ENCODE measurements at regions not wholly inside any gene's neighbourhood (a gene's known extent, or its start where the extent isn't known, plus 50 kb on each side); places are given as distances from the start of the nearest gene placed in this dataset.
"Not testable (repeated sequence)": the region's sequence is repeated elsewhere in the genome, so short reads cannot be mapped to it uniquely, and the experiment has no call there.

DNA sequence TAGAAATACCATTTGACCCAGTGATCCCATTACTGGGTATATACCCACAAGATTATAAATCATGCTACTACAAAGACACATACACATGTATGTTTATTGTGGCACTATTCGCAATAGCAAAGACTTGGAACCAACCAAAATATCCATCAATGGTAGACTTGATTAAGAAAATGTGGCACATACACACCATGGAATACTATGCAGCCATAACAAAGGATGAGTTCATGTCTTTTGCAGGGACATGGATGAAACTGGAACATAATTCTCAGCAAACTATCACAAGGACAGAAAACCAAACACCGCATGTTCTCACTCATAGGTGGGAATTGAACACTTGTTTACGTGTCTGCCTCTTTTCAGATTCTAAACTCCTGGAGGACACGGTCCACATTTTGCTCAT, 116.9 kb downstream of the ADSS2 start:
- TF ChIP-seq, protein P1, sequence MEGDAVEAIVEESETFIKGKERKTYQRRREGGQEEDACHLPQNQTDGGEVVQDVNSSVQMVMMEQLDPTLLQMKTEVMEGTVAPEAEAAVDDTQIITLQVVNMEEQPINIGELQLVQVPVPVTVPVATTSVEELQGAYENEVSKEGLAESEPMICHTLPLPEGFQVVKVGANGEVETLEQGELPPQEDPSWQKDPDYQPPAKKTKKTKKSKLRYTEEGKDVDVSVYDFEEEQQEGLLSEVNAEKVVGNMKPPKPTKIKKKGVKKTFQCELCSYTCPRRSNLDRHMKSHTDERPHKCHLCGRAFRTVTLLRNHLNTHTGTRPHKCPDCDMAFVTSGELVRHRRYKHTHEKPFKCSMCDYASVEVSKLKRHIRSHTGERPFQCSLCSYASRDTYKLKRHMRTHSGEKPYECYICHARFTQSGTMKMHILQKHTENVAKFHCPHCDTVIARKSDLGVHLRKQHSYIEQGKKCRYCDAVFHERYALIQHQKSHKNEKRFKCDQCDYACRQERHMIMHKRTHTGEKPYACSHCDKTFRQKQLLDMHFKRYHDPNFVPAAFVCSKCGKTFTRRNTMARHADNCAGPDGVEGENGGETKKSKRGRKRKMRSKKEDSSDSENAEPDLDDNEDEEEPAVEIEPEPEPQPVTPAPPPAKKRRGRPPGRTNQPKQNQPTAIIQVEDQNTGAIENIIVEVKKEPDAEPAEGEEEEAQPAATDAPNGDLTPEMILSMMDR (IDR thresholded peaks at IDR 0.05): not testable (repeated sequence)
- TF ChIP-seq EP300, POLR2A, POLR2AphosphoS5 (IDR thresholded peaks at IDR 0.05): not testable (repeated sequence)

All from stomach (tissue), 4 donors.